CD14-positive monocyte (primary cell): ENCODE measurements at regions not wholly inside any gene's neighbourhood (a gene's known extent, or its start where the extent isn't known, plus 50 kb on each side); places are given as distances from the start of the nearest gene placed in this dataset.

Source experiments
- DNase-seq, 3 donors: peaks; one replicate each; pipeline ENCODE4 v3.0.0-alpha.2; 2011 to 2022
- H2AFZ ChIP-seq: 2 replicates; pipeline ENCODE4 v1.6.0; 2012; ENCODE audit warnings: mild to moderate bottlenecking, low read depth, low read length, inconsistent platforms; ENCODE audit not compliant: insufficient read depth, poor library complexity, severe bottlenecking
- H3K27ac ChIP-seq, 2 donors: 1 replicate in 1 of 2; 2 replicates in 1 of 2; pipeline ENCODE4 v1.5.1; 2012 to 2013; ENCODE audit warnings: low read length in 2 of 2, control low read depth in 1 of 2, inconsistent platforms in 1 of 2, low read depth in 1 of 2, mild to moderate bottlenecking in 1 of 2
- H3K27me3 ChIP-seq, 2 donors: one replicate each; pipeline versions ENCODE4 v1.6.0 to v1.6.1; 2011 to 2013; ENCODE audit warnings: low read length in 2 of 2; ENCODE audit not compliant: control insufficient read depth in 2 of 2, insufficient read depth in 2 of 2
- H3K36me3 ChIP-seq, 2 donors: replicated peaks in 1 of 2; 1 replicate in 1 of 2; 2 replicates in 1 of 2; pipeline versions ENCODE4 v1.5.1 to v1.6.1; 2012 to 2013; ENCODE audit warnings: low read length in 2 of 2, control low read depth in 1 of 2, inconsistent platforms in 1 of 2, mild to moderate bottlenecking in 1 of 2; ENCODE audit not compliant: insufficient read depth in 2 of 2, control insufficient read depth in 1 of 2
- H3K4me1 ChIP-seq, 2 donors: 1 replicate in 1 of 2; 2 replicates in 1 of 2; pipeline versions ENCODE4 v1.5.1 to v1.6.1; 2012 to 2013; ENCODE audit warnings: low read length in 2 of 2, control low read depth in 1 of 2, inconsistent platforms in 1 of 2, mild to moderate bottlenecking in 1 of 2, moderate library complexity in 1 of 2; ENCODE audit not compliant: insufficient read depth in 2 of 2, control insufficient read depth in 1 of 2
- H3K4me2 ChIP-seq: replicated peaks from 2 replicates; pipeline ENCODE3; 2012; ENCODE audit warnings: low read length, moderate library complexity, mild to moderate bottlenecking; ENCODE audit not compliant: poor library complexity, severe bottlenecking; ENCODE audit errors: extremely low read depth
- H3K4me3 ChIP-seq, 3 experiments: fragments of 200-600 bp in 1 of 3; sonication (generic) in 1 of 3; replicated peaks in 1 of 3; 1 replicate in 2 of 3; 2 replicates in 1 of 3; pipeline ENCODE4 v1.5.1; 2011 to 2013; ENCODE audit warnings: low read length in 3 of 3, mild to moderate bottlenecking in 3 of 3, control low read depth in 2 of 3, low read depth in 2 of 3, inconsistent platforms in 1 of 3, moderate library complexity in 1 of 3
- H3K79me2 ChIP-seq: 2 replicates; pipeline ENCODE4 v1.6.0; 2012; ENCODE audit warnings: mild to moderate bottlenecking, control low read depth, inconsistent platforms, low read length, moderate library complexity; ENCODE audit not compliant: insufficient read depth
- H3K9ac ChIP-seq: 2 replicates; pipeline ENCODE4 v1.6.0; 2017; ENCODE audit warnings: low read length, mild to moderate bottlenecking; ENCODE audit not compliant: insufficient read depth, poor library complexity, severe bottlenecking
- H3K9me3 ChIP-seq, 2 donors: replicated peaks in 1 of 2; 1 replicate in 1 of 2; 2 replicates in 1 of 2; pipeline versions ENCODE4 v1.5.1 to v1.6.1; 2012 to 2013; ENCODE audit warnings: low read length in 2 of 2, control low read depth in 1 of 2; ENCODE audit not compliant: control insufficient read depth in 1 of 2, insufficient read depth in 1 of 2
- H4K20me1 ChIP-seq: 2 replicates; pipeline ENCODE4 v1.6.0; 2012; ENCODE audit warnings: mild to moderate bottlenecking, low read length, control low read depth, moderate library complexity; ENCODE audit not compliant: insufficient read depth
- H3K27ac Mint-ChIP-seq, 7 donors: one replicate each; pipeline ENCODE4 v1.8.0; 2020; ENCODE audit warnings: mild to moderate bottlenecking in 7 of 7, mixed read lengths in 7 of 7, moderate library complexity in 6 of 7, inconsistent platforms in 2 of 7
- H3K27me3 Mint-ChIP-seq, 3 donors: one replicate each; pipeline ENCODE4 v1.8.0; 2021 to 2022; ENCODE audit warnings: low read depth in 3 of 3, mild to moderate bottlenecking in 3 of 3, mixed read lengths in 3 of 3, moderate library complexity in 3 of 3, inconsistent platforms in 1 of 3
- H3K36me3 Mint-ChIP-seq, 2 donors: one replicate each; pipeline ENCODE4 v1.8.0; 2020; ENCODE audit warnings: mixed read lengths in 2 of 2, inconsistent platforms in 1 of 2, mild to moderate bottlenecking in 1 of 2
- H3K4me1 Mint-ChIP-seq: one replicate; pipeline ENCODE4 v1.8.0; 2020; ENCODE audit warnings: mild to moderate bottlenecking, mixed read lengths
- H3K4me3 Mint-ChIP-seq, 2 donors: one replicate each; pipeline ENCODE4 v1.8.0; 2020; ENCODE audit warnings: mild to moderate bottlenecking in 2 of 2, mixed read lengths in 2 of 2, moderate library complexity in 1 of 2
- H3K9me3 Mint-ChIP-seq, 7 donors: one replicate each; pipeline ENCODE4 v1.8.0; 2020 to 2022; ENCODE audit warnings: mixed read lengths in 7 of 7, mild to moderate bottlenecking in 6 of 7, moderate library complexity in 6 of 7, inconsistent platforms in 2 of 7
- WGBS: methylation state at CpG from one replicate; pipeline ENCODE4 v1.1.5; 2013; ENCODE audit warnings: missing lambda C conversion rate; ENCODE audit not compliant: insufficient coverage; 5-methylcytosine and 5-hydroxymethylcytosine counted together
- intact Hi-C, 2 donors: fragments of 100-400 bp; cut with micrococcal nuclease; formaldehyde crosslinking; loops; one replicate each; pipeline versions ENCODE4 v1.15.0 to v1.15.1; 2023
- TF ChIP-seq, protein P1 (sequence below): fragments of 200-600 bp; IDR thresholded peaks from one replicate; pipeline ENCODE4 v1.8.0; 2022; ENCODE audit warnings: antibody characterized with exemption, mild to moderate bottlenecking

GRCh38 chr2:241936457-241937133, 67.1 kb downstream of the RTP5 start:
- H3K4me2 ChIP-seq: no peak overlapping the region
- Mint-ChIP-seq H3K27me3 (no peaks in the 10 kb centered on the region), H3K4me1 (peaks cover 2% of the 10 kb centered on the region), H3K27ac (no peak overlapping the region), H3K4me3 (no peak overlapping the region), H3K9me3 (peaks cover 2 to 19% (median 11%) of the 10 kb centered on the region in 7 donors), H3K36me3 (no peaks in the 10 kb centered on the region)
- WGBS: 95% methylated on average over 52 of the region's 55 CpGs
- H4K20me1 ChIP-seq: no peaks in the 10 kb centered on the region
- H3K4me1 ChIP-seq: no peaks in the 10 kb centered on the region
- no peak overlapping the region for H3K27ac ChIP-seq
- H3K9me3 ChIP-seq: peaks cover 0 to 13% of the 10 kb centered on the region in 2 donors
- H3K4me3 ChIP-seq: no peak overlapping the region
- H3K36me3 ChIP-seq: no peaks in the 10 kb centered on the region
- no peaks in the 10 kb centered on the region for H3K79me2 ChIP-seq
- H2AFZ ChIP-seq: no peak overlapping the region
- H3K9ac ChIP-seq: no peak overlapping the region
- no peak for DNase-seq
- TF ChIP-seq, protein P1, sequence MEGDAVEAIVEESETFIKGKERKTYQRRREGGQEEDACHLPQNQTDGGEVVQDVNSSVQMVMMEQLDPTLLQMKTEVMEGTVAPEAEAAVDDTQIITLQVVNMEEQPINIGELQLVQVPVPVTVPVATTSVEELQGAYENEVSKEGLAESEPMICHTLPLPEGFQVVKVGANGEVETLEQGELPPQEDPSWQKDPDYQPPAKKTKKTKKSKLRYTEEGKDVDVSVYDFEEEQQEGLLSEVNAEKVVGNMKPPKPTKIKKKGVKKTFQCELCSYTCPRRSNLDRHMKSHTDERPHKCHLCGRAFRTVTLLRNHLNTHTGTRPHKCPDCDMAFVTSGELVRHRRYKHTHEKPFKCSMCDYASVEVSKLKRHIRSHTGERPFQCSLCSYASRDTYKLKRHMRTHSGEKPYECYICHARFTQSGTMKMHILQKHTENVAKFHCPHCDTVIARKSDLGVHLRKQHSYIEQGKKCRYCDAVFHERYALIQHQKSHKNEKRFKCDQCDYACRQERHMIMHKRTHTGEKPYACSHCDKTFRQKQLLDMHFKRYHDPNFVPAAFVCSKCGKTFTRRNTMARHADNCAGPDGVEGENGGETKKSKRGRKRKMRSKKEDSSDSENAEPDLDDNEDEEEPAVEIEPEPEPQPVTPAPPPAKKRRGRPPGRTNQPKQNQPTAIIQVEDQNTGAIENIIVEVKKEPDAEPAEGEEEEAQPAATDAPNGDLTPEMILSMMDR: no peak
- intact Hi-C loops: no loop called here
- no peaks in the 10 kb centered on the region for H3K27me3 ChIP-seq

GRCh38 chr2:241937297-241937696, 67.8 kb downstream of the RTP5 start:
- H3K4me2 ChIP-seq: no peak overlapping the region
- no peaks in the 10 kb centered on the region for H3K4me1 ChIP-seq
- Mint-ChIP-seq H3K4me1 (peaks cover 8% of the 10 kb centered on the region), H3K4me3 (no peak overlapping the region), H3K27ac (no peak overlapping the region), H3K9me3 (peaks cover 2 to 19% (median 11%) of the 10 kb centered on the region in 7 donors), H3K36me3 (no peaks in the 10 kb centered on the region), H3K27me3 (no peaks in the 10 kb centered on the region)
- peaks cover 0 to 13% of the 10 kb centered on the region in 2 donors for H3K9me3 ChIP-seq
- no peaks in the 10 kb centered on the region for H4K20me1 ChIP-seq
- H3K4me3 ChIP-seq: no peak overlapping the region
- no peaks in the 10 kb centered on the region for H3K27me3 ChIP-seq
- DNase-seq: no peak
- WGBS: 99% methylated on average over 6 of the region's 15 CpGs
- TF ChIP-seq, protein P1: no peak
- H3K27ac ChIP-seq: no peak overlapping the region
- H3K79me2 ChIP-seq: no peaks in the 10 kb centered on the region
- no peak overlapping the region for H2AFZ ChIP-seq
- H3K36me3 ChIP-seq: no peaks in the 10 kb centered on the region
- no peak overlapping the region for H3K9ac ChIP-seq
- intact Hi-C loops: no loop called here
